Nephron (organoid): ENCODE measurements at regions not wholly inside any gene's neighbourhood (a gene's known extent, or its start where the extent isn't known, plus 50 kb on each side); places are given as distances from the start of the nearest gene placed in this dataset.
"Not testable (repeated sequence)": the region's sequence is repeated elsewhere in the genome, so short reads cannot be mapped to it uniquely, and the experiment has no call there.

ENCODE experiments used
- H3K27ac Mint-ChIP-seq, 3 experiments: 2 replicates each; pipeline ENCODE4 v1.8.0; 2020; ENCODE audit warnings: mixed read lengths in 3 of 3, mild to moderate bottlenecking in 2 of 3, moderate library complexity in 1 of 3
- H3K27me3 Mint-ChIP-seq: 2 replicates; pipeline ENCODE4 v1.8.0; 2021; ENCODE audit warnings: low read depth, mild to moderate bottlenecking, moderate library complexity, mixed read lengths
- H3K36me3 Mint-ChIP-seq: 2 replicates; pipeline ENCODE4 v1.8.0; 2020; ENCODE audit warnings: low read depth, mixed read lengths
- H3K4me1 Mint-ChIP-seq: 2 replicates; pipeline ENCODE4 v1.8.0; 2020; ENCODE audit warnings: mixed read lengths
- H3K4me3 Mint-ChIP-seq, 3 experiments: 2 replicates each; pipeline ENCODE4 v1.8.0; 2020; ENCODE audit warnings: mild to moderate bottlenecking in 3 of 3, mixed read lengths in 3 of 3, moderate library complexity in 2 of 3
- H3K9me3 Mint-ChIP-seq: 2 replicates; pipeline ENCODE4 v1.8.0; 2020; ENCODE audit warnings: mixed read lengths
- TF ChIP-seq, protein P1 (sequence below), 3 experiments: fragments of 200-600 bp; sonication (generic); IDR thresholded peaks; one replicate each; pipeline ENCODE4 v1.5.0; 2021; ENCODE audit warnings: antibody characterized with exemption in 3 of 3; ENCODE audit not compliant: unreplicated experiment in 3 of 3

GRCh38 chr10:21379143-21379542 is 146.3 kb downstream of the SKIDA1 start:
- no peak overlapping the region for H3K4me3 Mint-ChIP-seq
- H3K27ac Mint-ChIP-seq, result no peak overlapping the region
- TF ChIP-seq, protein P1, sequence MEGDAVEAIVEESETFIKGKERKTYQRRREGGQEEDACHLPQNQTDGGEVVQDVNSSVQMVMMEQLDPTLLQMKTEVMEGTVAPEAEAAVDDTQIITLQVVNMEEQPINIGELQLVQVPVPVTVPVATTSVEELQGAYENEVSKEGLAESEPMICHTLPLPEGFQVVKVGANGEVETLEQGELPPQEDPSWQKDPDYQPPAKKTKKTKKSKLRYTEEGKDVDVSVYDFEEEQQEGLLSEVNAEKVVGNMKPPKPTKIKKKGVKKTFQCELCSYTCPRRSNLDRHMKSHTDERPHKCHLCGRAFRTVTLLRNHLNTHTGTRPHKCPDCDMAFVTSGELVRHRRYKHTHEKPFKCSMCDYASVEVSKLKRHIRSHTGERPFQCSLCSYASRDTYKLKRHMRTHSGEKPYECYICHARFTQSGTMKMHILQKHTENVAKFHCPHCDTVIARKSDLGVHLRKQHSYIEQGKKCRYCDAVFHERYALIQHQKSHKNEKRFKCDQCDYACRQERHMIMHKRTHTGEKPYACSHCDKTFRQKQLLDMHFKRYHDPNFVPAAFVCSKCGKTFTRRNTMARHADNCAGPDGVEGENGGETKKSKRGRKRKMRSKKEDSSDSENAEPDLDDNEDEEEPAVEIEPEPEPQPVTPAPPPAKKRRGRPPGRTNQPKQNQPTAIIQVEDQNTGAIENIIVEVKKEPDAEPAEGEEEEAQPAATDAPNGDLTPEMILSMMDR (IDR thresholded peaks at IDR 0.05; ENCODE audit: unreplicated experiment in 3 of 3), result no peak
- H3K36me3 Mint-ChIP-seq, result no peaks in the 10 kb centered on the region
- H3K27me3 Mint-ChIP-seq, result no peaks in the 10 kb centered on the region
- H3K4me1 Mint-ChIP-seq, result peaks cover 4% of the 10 kb centered on the region
- H3K9me3 Mint-ChIP-seq, result no peaks in the 10 kb centered on the region

- Mint-ChIP-seq H3K4me1 (peaks cover 12% of the 10 kb centered on the region), H3K27ac (peak overlapping the region in 2 of 3 experiments; percentile 40 to 53)
- H3K27me3 Mint-ChIP-seq, H3K4me3 Mint-ChIP-seq, H3K9me3 Mint-ChIP-seq, H3K36me3 Mint-ChIP-seq: not testable (repeated sequence)
These were observed 150.2 kb downstream of the SKIDA1 start for GRCh38 chr10:21375274-21375673.

- not testable (repeated sequence) for H3K9me3 Mint-ChIP-seq, H3K4me3 Mint-ChIP-seq
These were observed 151.6 kb downstream of the SKIDA1 start for GRCh38 chr10:21373881-21374280.

DNA sequence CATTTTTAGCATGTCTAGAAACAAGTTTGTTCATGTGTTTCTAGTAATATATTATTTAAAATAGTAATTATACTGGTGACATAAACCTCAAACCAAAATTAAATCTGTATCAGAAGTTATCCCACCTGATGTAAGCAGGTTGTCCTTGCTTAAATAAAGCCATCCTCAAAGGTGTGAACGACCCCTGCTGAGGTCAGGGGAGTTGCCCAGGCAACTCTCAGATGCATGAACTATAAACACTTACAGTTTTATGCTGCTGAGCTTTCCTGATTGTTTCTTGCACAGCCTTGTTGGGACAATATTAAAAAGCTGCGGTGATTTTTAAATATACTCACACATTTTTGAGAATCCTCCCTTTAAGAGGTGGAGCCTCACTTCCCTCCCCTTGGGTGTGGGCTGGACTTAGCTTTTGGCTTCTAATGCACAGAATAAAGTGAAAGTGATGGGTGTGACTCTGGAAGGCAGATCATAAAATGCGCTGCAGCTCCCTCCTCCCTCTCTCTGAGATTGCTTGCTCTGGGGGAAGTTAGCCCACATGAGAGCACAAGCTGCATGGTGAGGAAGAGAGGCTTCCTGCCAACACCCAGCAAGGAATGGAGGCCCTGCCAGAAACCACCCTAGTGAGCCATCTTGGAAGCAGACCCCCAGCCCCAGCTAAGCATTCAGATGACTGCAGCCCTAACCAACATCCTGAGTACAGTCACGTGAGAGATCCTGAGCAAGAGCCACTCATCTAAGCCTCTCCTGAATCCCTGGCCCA is 152.7 kb downstream of the SKIDA1 start:
- Mint-ChIP-seq H3K4me3 (peak overlapping the region; percentile 29 to 50 (median 42)), H3K4me1 (peaks cover 33% of the 10 kb centered on the region), H3K27me3 (no peaks in the 10 kb centered on the region), H3K9me3 (no peaks in the 10 kb centered on the region), H3K27ac (peak overlapping the region; percentile 98), H3K36me3 (no peaks in the 10 kb centered on the region)
- TF ChIP-seq, protein P1 (IDR thresholded peaks at IDR 0.05; ENCODE audit: unreplicated experiment in 3 of 3), result no peak

More at GRCh38 chr10:21373881-21374280, 151.6 kb downstream of the SKIDA1 start:
- Mint-ChIP-seq H3K27ac (peak overlapping the region in 1 of 3 experiments; percentile 83), H3K4me1 (peaks cover 23% of the 10 kb centered on the region)
- H3K36me3 Mint-ChIP-seq, H3K27me3 Mint-ChIP-seq: not testable (repeated sequence)

DNA sequence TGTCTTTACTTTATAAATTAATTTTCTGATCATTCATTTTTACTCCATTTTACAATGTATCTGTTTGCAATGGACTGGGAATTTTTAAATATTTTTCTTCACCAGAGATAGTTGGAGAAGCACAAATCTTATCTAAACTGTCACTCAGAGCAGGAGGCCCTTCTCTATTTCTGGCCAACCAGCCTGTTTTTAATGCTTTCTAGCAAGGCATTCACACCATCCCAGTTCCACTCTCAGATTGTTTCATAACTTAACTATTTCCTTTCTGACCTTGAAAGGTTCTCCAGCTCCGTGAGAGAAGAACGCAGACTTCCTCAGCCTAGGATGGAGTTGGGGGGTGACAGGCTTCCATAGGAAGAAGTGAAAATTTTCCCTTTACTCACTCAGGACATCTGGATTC is 155.8 kb downstream of the SKIDA1 start:
- H3K4me1 Mint-ChIP-seq, result peaks cover 45% of the 10 kb centered on the region
- H3K4me3 Mint-ChIP-seq, result peak overlapping the region in 2 of 3 experiments; percentile 35 to 49
- H3K27ac Mint-ChIP-seq, result peak overlapping the region; percentile 96 to 99 (median 99)
- H3K9me3 Mint-ChIP-seq, result no peaks in the 10 kb centered on the region
- no peaks in the 10 kb centered on the region for H3K27me3 Mint-ChIP-seq
- TF ChIP-seq, protein P1 (IDR thresholded peaks at IDR 0.05; ENCODE audit: unreplicated experiment in 3 of 3), result no peak
- peaks cover 4% of the 10 kb centered on the region for H3K36me3 Mint-ChIP-seq

- peaks cover 4% of the 10 kb centered on the region for H3K36me3 Mint-ChIP-seq
- peak overlapping the region; percentile 96 to 99 (median 99) for H3K27ac Mint-ChIP-seq
- peaks cover 53% of the 10 kb centered on the region for H3K4me1 Mint-ChIP-seq
- no peaks in the 10 kb centered on the region for H3K9me3 Mint-ChIP-seq
- TF ChIP-seq, protein P1 (IDR thresholded peaks at IDR 0.05; ENCODE audit: unreplicated experiment in 3 of 3), result no peak
- peak overlapping the region; percentile 6 to 68 (median 35) for H3K4me3 Mint-ChIP-seq
- H3K27me3 Mint-ChIP-seq, result no peaks in the 10 kb centered on the region
These were observed 156.6 kb downstream of the SKIDA1 start for GRCh38 chr10:21368728-21369425.
